22Rv1 (cell line): ENCODE measurements at regions not wholly inside any gene's neighbourhood (a gene's known extent, or its start where the extent isn't known, plus 50 kb on each side); places are given as distances from the start of the nearest gene placed in this dataset.

ENCODE experiments used
- CTCF ChIP-seq: fragments of 450-650 bp; IDR thresholded peaks from 2 replicates; pipeline ENCODE4 v1.5.1; 2017; ENCODE audit warnings: mild to moderate bottlenecking
- ZFX ChIP-seq: fragments of 450-650 bp; IDR thresholded peaks from 2 replicates; pipeline ENCODE4 v1.6.1; 2017; ENCODE audit warnings: antibody characterized with exemption, borderline replicate concordance

- TF ChIP-seq CTCF (no peak), ZFX (no peak)
These were observed 145.9 kb upstream of the FBXL4 start for GRCh38 chr6:99093456-99094190.
